Mammary epithelial cell (primary cell): ENCODE measurements at regions not wholly inside any gene's neighbourhood (a gene's known extent, or its start where the extent isn't known, plus 50 kb on each side); places are given as distances from the start of the nearest gene placed in this dataset.

ENCODE experiments used
- CTCF ChIP-seq, 2 donors: IDR thresholded peaks in 1 of 2; conservative IDR thresholded peaks in 1 of 2; 2 replicates each; pipeline ENCODE4 v1.5.1; 2011 to 2012; ENCODE audit warnings: inconsistent platforms in 2 of 2, low read length in 2 of 2, mild to moderate bottlenecking in 2 of 2, control low read depth in 1 of 2, low read depth in 1 of 2; ENCODE audit not compliant: insufficient read depth in 1 of 2; ENCODE audit errors: extremely low read depth in 1 of 2
- EZH2 ChIP-seq: IDR thresholded peaks from 2 replicates; pipeline ENCODE4 v1.6.1; 2012; ENCODE audit warnings: low read length, inconsistent platforms, borderline replicate concordance

GRCh38 chr1:5577255-5578040, 414.8 kb downstream of the NPHP4 start:
- TF ChIP-seq CTCF (conservative IDR thresholded peaks at IDR 0.05 in 1 of 2, IDR thresholded peaks at IDR 0.05 in 1 of 2; ENCODE audit: extremely low read depth in 1 of 2, insufficient read depth in 1 of 2, low read depth in 1 of 2, low read length in 2 of 2) (no peak), EZH2 (no peak)
